H1 (cell line): ENCODE measurements at regions not wholly inside any gene's neighbourhood (a gene's known extent, or its start where the extent isn't known, plus 50 kb on each side); places are given as distances from the start of the nearest gene placed in this dataset.

Source experiments
- BACH1 ChIP-seq: IDR thresholded peaks from 2 replicates; pipeline ENCODE4 v1.6.1; 2012; ENCODE audit warnings: low read length, improper control_type of control experiment
- CHD7 ChIP-seq: fragments of 300-600 bp; sonication (generic); IDR thresholded peaks from 2 replicates; pipeline ENCODE4 v1.7.1; 2012; ENCODE audit warnings: low read length, moderate library complexity, mild to moderate bottlenecking, inconsistent platforms; ENCODE audit not compliant: insufficient replicate concordance
- CREB1 ChIP-seq: IDR thresholded peaks from 2 replicates; pipeline ENCODE4 v1.6.1; 2012; ENCODE audit warnings: inconsistent platforms
- CTCF ChIP-seq, 3 experiments: IDR thresholded peaks; 1 replicate in 2 of 3; 2 replicates in 1 of 3; pipeline versions ENCODE4 v1.5.1 to v1.6.1; 2011; ENCODE audit warnings: low read length in 3 of 3, mild to moderate bottlenecking in 3 of 3, inconsistent platforms in 2 of 3, low read depth in 1 of 3, moderate library complexity in 1 of 3; ENCODE audit not compliant: insufficient read depth in 1 of 3; ENCODE audit errors: control extremely low read depth in 1 of 3
- EP300 ChIP-seq, 2 experiments: IDR thresholded peaks; 1 replicate in 1 of 2; 2 replicates in 1 of 2; pipeline ENCODE4 v1.6.1; 2011 to 2012; ENCODE audit warnings: low read depth in 2 of 2, low read length in 2 of 2, mild to moderate bottlenecking in 2 of 2, borderline replicate concordance in 1 of 2, inconsistent platforms in 1 of 2, moderate library complexity in 1 of 2
- EZH2 ChIP-seq: fragments of 200-600 bp; sonication (generic); IDR thresholded peaks from 2 replicates; pipeline ENCODE4 v1.7.1; 2012; ENCODE audit warnings: low read depth, mild to moderate bottlenecking, moderate library complexity, low read length, inconsistent platforms; ENCODE audit not compliant: severe bottlenecking
- JUN ChIP-seq: IDR thresholded peaks from 2 replicates; pipeline ENCODE4 v1.6.1; 2011; ENCODE audit warnings: low read depth, mild to moderate bottlenecking, improper control_type of control experiment, low read length
- KDM1A ChIP-seq: fragments of 200-600, 300-600 bp; sonication (generic); IDR thresholded peaks from 2 replicates; pipeline ENCODE4 v1.7.1; 2016; ENCODE audit warnings: mild to moderate bottlenecking, low read length, borderline replicate concordance
- PHF8 ChIP-seq: fragments of 200-600 bp; sonication (generic); conservative IDR thresholded peaks from 2 replicates; pipeline ENCODE4 v1.7.1; 2012; ENCODE audit warnings: low read depth, mild to moderate bottlenecking, inconsistent platforms, low read length, moderate library complexity
- POLR2A ChIP-seq, 2 experiments: IDR thresholded peaks; 1 replicate in 1 of 2; 2 replicates in 1 of 2; pipeline ENCODE4 v1.6.1; 2011; ENCODE audit warnings: low read depth in 2 of 2, low read length in 2 of 2, mild to moderate bottlenecking in 2 of 2; ENCODE audit errors: control extremely low read depth in 1 of 2
- RAD21 ChIP-seq, 2 experiments: IDR thresholded peaks in 1 of 2; conservative IDR thresholded peaks in 1 of 2; 2 replicates each; pipeline ENCODE4 v1.6.1; 2011; ENCODE audit warnings: low read depth in 2 of 2, low read length in 2 of 2, improper control_type of control experiment in 1 of 2, inconsistent platforms in 1 of 2, mild to moderate bottlenecking in 1 of 2, moderate library complexity in 1 of 2
- SIN3A ChIP-seq, 2 experiments: IDR thresholded peaks in 1 of 2; conservative IDR thresholded peaks in 1 of 2; 2 replicates each; pipeline ENCODE4 v1.6.1; 2011 to 2012; ENCODE audit warnings: low read length in 2 of 2, improper control_type of control experiment in 1 of 2, low read depth in 1 of 2, mild to moderate bottlenecking in 1 of 2
- SIRT6 ChIP-seq: IDR thresholded peaks from one replicate; pipeline ENCODE4 v1.7.1; 2012; ENCODE audit warnings: low read length, inconsistent platforms

- TF ChIP-seq SIRT6 (no peak), EZH2 (no peak), POLR2A (IDR thresholded peaks at IDR 0.05; ENCODE audit: control extremely low read depth in 1 of 2, low read depth in 2 of 2, low read length in 2 of 2) (no peak), EP300 (IDR thresholded peaks at IDR 0.05; ENCODE audit: borderline replicate concordance in 1 of 2, low read depth in 2 of 2, low read length in 2 of 2) (no peak), CTCF (IDR thresholded peaks at IDR 0.05; ENCODE audit: control extremely low read depth in 1 of 3, insufficient read depth in 1 of 3, low read depth in 1 of 3, low read length in 3 of 3) (no peak), BACH1 (no peak), SIN3A (conservative IDR thresholded peaks at IDR 0.05 in 1 of 2, IDR thresholded peaks at IDR 0.05 in 1 of 2; ENCODE audit: low read depth in 1 of 2, low read length in 2 of 2) (no peak), KDM1A (no peak), CREB1 (no peak), JUN (no peak), CHD7 (no peak), RAD21 (IDR thresholded peaks at IDR 0.05 in 1 of 2, conservative IDR thresholded peaks at IDR 0.05 in 1 of 2; ENCODE audit: low read depth in 2 of 2, low read length in 2 of 2) (no peak), PHF8 (no peak)
Measured at GRCh38 chr11:96635655-96636054, 245.8 kb downstream of the JRKL start.
